ENCODE measurements at regions not wholly inside any gene's neighbourhood (a gene's known extent, or its start where the extent isn't known, plus 50 kb on each side); places are given as distances from the start of the nearest gene placed in this dataset.

DNA sequence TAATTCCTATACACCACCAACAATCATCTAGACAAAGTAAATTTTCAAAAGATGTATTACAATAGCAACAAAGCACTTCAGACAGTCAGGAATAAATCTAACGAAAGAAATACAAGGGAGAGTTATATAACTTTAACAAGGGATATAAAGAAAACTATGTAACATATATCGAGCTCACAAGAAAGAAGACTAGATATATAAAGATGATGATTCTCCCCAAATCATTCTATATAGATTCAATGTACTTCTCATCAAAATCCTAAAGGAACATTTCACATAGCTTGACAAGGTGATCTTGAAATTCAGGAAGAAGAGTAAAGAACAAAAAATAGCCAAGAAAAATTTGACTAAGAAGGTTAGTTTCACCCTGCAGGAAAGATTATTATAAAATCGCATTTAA is 179.4 kb downstream of the SP3 start:
- DNase-seq, result no peak

DNA sequence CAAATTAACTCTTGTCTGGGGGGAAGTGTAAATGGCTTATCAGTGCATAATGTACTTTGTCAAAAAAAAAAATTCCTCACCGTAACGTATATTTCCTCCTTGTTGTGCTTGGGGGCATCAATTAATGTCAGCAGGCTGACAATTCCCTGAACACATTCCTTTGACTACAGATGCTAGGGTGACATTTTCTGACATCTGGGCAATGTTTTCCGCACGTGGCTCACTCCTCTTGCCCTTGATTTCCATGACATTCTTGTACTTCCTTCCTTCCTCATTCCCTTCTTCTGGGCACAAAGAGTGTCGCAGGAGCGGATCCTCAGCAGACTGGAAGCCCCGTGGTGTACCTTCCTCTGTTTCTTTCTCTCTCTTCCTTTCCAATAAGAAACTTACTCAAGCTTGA is 173.7 kb downstream of the SP3 start:
- DNase-seq, result no peak

DNA sequence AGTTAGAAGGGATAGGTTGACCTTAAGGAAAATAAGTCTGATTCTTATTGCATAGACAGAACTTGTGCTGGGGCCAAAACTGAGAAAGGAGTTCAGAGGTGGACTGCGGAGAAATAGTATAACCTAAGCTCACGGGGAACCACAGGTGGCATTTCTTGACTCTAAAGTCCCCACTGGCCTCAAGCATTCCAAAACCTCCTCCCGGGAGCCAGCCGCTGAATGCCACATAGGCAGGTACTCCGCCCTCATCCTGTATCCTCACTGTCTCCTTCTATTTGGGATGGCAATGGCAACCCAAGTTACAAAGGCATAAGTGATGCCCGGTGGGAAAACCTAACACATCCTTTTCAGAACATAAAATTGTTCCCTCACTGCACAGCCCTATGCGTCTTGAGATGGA is 173.0 kb downstream of the SP3 start:
- no peak for DNase-seq

DNA sequence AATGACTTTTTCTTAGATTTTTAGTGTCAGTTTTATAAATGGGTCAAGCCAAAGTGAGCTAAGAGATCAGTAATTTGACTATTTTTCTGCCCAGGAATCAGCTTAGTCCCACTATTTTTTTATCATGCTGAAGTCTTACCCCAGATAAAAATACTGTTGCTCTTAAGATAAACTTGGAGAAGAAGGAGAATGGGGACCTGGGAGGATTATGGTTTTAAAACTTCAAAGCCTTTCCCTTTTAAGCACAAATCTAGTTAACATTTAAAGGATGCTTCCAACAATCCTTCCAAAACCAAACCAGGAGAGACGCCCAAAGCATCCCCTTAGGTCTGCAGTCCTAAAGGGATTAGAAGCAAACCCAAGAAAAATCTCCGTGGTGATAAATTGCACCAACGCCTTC is 172.4 kb downstream of the SP3 start:
- DNase-seq, result no peak

DNA sequence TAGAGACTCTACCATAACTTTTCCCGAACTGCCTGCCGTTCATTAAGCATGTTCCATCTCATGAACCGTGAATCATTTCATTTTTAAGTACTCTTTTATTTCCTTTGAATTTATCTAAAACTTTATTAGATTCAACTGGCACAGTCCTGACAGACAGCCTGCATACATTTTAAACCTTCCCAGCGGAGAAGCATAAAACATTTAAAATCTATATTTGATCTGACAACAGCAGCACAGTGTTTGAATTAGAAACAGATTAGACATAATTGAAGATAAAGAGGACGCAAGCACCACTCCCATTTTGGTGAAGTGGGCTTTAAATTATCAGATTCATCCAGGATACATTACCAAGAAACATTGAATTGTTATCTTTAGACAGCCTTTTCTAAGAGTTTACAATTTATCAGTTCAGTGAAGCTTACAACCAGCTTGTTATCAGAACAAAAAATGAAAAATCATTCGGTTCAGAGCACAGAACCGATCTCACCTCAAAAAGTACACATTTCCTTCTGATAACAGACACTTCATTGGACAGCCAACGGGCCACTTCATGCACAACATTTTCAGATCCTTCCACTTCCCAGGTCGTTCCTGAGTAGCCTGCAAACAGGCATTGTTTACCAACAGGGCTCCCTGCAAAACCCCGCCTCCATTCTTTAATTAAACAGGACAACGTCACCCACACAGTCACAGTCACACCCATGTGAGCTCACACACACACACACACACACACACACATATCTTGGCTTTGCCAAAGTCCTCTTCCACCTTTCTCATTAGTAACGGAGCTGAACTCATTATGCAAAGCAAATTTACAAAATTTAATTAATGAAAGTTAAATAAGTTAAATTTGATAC is 171.2 kb downstream of the SP3 start:
- no peak for DNase-seq

DNA sequence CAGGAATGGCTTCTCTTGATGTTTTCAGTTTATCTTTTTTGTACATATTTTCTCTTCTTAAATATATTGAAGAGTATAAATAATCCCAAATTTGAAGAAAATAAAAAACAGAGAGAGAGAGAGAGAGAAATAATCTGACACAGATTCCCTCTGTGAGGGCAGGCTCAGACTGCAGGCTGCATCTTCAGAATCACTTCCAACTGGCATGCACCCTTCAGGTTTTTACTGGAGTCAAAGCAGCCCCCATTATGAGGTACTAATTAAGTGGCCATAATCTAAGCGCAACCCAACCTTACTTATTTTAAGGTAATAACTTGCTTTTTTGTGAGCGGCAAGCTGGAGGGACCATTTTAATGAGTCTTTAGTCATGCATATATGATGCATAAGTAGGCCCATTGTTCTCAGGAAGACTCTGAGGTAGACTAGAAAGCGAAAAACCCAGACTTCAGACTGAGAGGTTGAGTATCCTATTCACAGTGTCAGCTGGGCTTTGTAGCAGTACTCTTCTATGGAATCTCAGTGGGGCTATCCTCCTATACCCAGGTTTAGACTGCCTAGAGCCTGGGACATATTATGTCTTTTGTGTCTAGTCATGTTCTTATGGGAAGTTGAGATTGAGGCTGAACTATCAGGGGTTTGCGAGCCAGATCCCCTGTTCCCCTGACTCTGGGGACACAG is 167.4 kb downstream of the SP3 start:
- no peak for DNase-seq

DNA sequence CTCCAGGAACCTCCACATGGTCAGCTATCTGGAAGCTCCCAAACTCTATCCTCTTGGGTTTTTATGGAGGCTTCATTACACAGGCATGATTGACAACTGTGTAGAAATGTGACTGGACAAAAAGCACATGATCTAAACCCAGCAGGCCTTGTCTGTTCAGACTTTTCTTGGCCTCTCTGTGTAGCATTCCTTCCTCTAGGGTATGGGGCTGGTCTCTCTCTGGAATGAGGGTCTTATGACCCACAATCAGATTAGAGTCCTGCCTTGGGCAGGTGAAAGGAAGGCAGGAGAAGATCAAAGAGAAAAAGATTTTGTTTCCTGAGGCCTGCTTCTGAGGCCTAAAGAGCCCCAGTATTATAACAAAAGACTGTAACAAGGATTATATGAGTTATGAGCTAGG is 162.7 kb downstream of the SP3 start:
- no peak for DNase-seq

DNA sequence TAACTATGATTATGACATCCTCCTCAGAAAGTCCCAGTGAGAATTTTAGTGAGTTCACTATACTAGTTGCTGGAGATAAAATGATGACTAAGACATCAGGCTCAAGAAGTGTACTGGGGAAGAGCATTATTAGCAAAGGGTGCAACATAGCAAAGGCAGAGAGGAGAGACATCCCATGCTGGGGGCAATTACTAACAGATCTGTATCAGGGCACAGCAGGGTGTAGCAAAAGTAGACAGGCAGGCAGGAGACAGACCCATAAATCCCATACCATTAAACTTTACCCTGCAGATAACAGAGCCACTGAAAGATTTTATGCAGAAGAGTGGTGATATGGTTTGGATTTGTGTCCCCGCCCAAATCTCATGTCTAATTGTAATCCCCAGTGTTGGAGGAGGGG is 161.7 kb downstream of the SP3 start:
- DNase-seq, result no peak

DNA sequence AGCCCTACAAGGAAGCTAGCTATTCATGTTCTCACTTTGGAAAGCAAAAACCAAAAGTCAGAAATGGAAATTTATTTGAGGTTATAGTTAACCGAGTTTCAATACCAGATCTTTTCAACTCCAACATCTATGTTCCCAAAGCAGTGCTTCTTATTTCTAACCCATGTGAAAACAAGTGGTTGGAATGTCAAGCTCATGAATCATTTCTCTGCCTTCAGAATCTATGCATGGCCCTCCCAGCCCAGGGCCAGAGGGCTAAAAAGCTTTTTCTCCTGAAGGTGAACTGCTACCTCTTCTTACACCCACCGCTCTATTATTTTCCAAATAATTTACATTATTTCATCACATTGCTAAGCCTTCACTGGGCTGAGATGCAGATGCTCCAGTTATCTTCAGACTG is 158.4 kb downstream of the SP3 start:
- DNase-seq, result no peak

DNA sequence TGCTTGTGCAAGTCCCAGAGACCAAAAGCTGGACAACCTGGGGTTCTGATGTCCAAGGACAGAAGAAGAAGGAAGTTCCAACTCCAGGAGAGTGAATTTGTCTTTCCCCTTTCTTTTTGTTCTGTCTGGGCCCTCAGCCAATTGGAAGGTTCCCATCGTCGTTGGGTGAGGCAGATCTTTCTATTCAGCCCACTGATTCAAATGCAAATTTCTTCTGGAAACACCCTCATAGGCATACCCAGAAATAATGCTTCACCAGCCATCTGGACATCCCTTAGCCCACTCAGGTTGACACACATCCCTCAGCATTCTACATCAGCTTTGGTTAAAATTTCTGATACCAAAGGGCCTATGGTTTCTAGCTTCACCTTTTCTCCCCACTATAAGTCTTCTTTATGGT is 156.5 kb downstream of the SP3 start:
- peak; percentile 41 for DNase-seq

DNA sequence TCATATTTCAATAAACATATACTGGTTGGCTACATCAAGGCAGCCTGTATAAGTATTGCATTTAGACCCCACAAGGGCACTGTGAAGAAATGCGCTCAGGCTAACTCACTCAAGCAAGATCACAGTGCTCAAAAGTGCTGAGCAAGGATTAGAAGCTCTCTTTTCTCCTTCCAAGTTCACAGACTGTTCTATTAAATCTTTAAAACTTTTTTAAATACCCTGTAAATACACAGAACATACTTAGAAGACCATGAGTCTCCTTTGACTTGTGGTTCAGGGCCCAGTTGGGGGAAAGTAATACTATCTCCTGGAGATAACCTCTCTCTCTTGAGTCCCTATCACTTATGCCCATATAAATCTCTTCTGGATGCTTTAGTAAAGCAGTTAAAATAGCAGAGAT is 152.9 kb downstream of the SP3 start:
- DNase-seq, result no peak

DNA sequence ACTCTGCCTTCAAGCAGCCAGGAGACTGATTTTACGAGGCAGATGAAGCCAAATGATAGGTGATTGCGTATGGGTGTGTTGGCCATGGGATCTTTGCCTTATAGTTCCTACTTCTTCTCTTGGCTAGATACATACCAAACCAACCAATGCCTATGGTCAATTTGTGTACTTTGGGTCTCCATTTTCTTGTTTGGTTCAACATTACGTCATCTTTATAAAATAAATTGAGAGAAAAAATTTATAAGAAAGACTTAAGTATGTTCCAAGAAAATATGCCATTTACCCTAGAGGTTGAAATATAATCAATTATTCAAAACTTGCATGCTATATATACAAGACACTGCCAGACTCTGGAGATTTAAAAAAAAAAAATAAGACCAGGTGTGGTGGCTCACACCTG is 150.9 kb downstream of the SP3 start:
- no peak for DNase-seq

DNA sequence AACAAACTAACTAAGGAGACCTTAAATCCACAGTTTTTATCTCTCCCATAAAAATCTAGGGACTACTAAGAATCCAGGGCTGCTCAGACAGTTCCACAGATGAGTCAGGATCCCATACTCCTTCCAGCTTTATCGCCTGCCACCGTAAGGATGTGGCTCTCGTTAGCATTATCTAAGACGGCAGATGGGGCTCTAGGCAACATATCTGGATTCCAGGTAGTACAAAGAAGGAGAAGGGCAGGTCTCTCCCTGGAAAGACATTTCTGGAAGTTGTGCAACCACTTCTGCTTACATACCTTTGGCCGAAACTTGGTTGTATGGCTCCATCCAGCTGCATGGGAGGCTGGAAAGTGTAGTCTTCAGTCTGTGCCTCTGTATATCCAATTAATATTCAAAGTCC is 149.4 kb downstream of the SP3 start:
- DNase-seq, result no peak

DNA sequence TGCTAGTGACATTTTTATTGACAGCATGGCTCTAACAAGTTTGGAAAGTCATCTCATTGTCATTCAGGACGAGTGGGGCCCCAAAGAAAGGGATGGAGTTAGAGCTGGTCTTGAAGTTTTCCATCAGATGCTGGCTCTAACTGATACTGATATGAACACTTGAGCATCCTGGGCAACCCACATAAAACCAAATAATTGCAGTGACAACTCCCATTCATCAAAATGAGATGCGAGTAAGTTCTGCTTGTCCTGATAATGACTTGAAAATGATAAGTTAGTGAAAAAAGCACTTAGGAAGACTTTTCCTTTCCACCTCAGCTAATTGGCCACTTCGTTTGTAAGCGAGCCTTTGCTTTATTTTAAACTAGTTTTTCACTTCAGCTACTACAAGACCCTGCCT is 147.6 kb downstream of the SP3 start:
- DNase-seq, result no peak

DNA sequence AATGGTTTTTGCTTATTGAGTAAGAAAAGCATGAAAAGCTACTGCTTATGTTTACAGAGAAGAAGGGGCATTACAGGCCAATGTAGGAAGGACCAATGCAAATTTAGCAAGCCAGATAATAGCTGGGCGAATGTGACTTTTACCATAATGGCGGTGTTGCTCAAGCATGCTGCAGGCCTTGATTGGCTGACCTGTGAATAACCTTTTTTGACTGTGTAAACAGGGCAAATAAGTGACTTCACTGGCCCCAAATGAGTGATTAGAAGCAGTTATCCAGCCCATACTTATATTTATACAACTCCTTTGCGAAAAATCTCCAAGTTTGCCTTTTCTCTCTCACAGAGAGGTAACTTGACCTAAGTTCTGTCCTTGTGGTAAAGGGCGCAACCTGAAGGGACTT is 146.9 kb downstream of the SP3 start:
- no peak for DNase-seq

DNA sequence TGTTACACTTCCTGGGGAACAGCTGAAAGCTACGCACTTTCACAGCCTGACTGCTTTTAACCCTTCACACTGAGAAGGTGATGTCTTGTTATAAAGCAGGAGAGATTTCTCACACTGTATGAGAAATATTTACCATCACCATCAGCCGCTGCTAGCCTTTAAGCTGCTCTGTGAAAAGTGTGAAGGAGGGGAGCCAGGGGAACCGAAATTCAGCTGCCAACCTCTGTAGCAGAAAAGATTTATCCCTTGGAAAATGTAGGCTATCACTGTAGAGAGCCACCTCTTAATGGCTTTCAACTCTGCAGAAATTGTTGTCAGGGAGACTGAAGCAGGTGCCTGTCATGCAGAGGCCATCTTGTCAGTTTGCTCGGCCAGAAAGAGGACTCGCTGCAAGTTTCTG is 145.3 kb downstream of the SP3 start:
- DNase-seq, result no peak

DNA sequence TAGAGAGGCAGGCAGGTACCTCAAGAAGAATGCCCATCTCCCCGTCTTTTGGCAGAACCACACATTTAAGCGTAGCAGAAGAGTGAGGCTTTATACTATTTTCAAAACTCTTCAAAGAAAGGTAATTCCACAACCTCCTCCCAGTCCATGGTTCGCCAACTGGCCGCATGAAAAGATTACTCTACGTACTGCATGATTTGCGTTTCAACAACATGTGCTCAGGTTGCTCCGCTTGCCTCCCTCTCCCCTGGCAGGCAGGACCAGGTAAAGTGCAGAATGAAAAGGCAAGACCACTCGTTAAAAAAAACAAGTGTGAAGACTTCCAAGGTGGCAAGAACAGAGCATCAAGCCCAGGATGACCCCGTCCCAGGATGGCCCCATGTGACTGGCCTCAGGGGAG is 143.7 kb downstream of the SP3 start:
- DNase-seq, result no peak

DNA sequence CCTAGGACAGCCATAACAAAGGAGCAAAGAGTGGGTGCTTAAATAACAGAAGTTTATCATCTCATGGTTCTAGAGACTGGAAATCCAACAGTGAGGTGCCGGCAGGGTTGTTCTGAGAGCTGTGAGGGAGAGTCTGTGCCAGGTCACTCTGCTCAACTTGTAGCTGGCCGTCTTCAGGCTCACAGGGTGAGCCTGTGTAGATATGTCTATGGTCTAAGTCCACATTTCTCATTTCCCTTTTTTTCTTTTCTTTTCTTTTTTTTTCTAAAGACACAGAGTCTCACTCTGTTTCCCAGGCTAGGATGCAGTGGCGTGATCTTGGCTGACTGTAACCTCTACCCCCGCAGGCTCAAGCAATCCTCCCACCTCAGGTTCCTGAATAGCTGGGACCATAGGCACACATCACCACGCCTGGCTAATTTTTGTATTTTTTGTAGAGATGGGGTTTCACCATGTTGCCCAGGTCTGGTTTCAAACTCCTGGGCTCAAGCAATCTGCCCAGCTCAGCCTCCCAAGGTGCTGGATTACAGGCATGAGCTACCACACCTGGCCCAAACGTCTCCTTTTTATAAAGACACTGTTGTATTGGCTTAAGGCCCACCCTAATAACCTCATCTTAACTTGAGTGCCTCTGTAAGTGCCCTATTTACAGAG is 142.2 kb downstream of the SP3 start:
- no peak for DNase-seq

DNA sequence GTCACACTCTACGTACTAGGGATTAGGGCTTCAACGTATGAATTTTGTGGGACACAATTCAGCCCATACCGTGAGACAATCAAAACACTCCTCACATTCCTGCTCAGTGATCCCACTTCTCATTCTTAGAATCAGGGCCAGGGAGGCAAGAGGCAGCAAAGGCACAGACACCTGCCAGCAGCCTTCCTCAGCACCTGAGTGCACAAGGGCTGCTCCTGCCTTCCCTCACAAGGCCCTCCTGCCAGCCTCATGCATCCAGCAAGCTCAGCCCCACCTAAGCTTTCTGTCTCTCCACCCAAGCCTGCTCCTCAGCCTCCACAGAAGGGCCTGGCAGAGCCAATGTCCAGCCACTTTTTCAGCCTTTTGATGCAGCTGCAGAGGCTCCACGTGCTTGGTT is 141.6 kb downstream of the SP3 start:
- no peak for DNase-seq

DNA sequence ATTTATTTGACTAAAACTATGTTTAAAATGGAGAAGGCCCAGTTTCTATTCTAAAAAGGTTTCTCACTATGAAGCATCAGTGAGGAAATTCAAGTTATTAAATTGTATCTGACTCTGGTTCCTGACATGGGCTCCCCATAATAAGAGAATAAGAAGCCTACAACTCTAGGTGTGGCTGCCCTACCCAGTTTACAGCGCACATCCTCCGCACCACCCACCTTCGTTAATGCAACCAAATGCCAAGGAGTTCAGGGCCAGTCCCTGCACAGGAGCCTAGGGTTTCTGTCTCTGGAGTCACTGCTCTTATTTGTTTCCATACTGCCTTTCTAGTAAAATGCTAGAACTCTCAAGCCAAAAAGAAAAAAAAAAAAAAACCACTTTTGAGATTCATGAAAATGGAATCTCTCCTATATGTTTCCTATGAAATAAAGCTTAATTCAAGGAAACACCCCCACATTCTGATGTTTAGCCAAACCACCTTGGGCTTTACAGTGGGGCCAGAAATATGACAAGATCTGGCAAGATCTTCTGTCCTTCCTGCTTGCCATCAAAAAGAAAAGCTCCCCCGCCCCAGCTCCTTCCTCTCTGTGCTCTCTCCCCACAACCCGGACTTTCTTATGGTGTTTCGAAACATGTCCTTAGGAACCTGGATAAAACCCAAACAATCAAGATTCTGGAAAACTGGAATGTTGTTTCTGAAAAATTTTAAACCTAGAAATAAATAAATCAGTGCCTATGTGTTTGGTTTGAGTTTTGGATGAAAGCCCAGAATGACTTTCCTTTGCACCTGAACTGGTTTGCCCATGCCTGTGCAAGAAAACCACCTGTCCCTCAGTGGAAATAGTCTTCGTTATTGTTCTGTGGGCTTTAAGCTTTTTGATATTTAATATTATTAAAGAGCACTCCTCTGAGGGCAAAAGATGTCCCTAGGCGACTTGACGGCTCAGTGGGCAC is 136.7 kb downstream of the SP3 start:
- no peak for DNase-seq

DNA sequence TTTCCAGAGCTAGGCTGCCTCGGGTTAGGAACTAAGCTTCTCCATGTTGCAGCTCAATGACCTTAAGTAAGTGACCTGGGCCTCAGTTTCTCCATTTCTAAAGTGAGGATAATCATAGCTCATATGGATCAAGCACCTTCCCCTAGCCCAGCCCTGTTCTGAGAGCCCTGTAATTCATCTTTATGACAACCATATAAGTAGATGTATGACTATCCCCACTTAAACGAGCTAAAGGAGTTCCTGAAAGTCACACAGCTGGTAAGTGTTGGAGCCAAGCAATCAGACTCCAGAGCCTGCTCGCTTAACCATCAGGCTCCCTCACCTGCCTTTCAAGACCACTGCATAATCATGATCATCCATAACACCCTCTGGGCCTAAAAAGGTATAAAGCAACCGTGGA is 135.4 kb downstream of the SP3 start:
- no peak for DNase-seq

DNA sequence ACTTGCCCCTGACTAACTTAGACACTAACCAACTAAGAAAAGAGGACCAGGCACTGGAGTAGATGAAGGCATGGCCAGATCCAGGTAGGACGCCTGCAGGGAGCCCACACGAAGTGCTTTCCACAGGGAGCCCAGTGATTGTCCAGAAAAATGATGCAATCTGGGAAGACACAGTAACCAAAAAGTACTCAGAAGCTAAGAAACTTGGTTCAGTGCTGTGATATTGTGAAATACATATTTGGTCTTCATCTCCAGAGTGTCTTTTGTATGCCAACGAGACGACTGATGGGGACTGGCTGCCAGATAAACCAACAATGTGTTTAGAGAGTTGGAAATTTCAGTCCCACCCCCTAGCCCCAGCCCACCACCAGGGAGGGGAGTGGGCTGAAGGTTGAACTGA is 135.0 kb downstream of the SP3 start:
- DNase-seq, result no peak
